DOHH2 (cell line): ENCODE measurements at regions not wholly inside any gene's neighbourhood (a gene's known extent, or its start where the extent isn't known, plus 50 kb on each side); places are given as distances from the start of the nearest gene placed in this dataset.

Experiments used
- EZH2phosphoT487 ChIP-seq: fragments of 200-600 bp; sonication (generic); IDR thresholded peaks from 2 replicates; pipeline ENCODE4 v1.6.1; 2017; ENCODE audit warnings: borderline replicate concordance, mild to moderate bottlenecking, antibody characterized with exemption, low read length, moderate library complexity, mixed read lengths
- TF ChIP-seq, protein P1 (sequence below): fragments of 200-600 bp; sonication (generic); IDR thresholded peaks from one replicate; pipeline ENCODE4 v1.5.1; 2014; ENCODE audit warnings: antibody characterized with exemption, mild to moderate bottlenecking, low read depth, low read length; ENCODE audit not compliant: poor library complexity, severe bottlenecking

DNA sequence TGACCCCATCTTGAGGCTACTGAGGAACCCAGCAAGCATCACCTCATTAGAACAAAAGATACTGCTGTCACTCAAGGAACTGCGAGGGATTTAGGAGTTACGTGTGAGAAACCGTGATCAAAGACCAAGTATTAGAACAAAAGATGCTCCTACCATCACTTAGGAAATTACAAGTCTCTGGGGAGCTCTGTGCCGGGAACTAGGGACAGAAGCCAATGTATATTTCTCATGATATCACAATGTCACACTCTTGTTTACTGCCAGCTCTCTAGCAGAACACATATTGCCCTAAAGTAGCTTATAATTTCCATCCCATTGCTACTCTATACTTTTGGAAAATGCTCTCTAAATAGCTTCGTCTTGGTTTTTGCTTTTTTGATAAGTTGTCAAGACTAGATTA lies 214.5 kb downstream of the HS3ST3A1 start:
- TF ChIP-seq, protein P1, sequence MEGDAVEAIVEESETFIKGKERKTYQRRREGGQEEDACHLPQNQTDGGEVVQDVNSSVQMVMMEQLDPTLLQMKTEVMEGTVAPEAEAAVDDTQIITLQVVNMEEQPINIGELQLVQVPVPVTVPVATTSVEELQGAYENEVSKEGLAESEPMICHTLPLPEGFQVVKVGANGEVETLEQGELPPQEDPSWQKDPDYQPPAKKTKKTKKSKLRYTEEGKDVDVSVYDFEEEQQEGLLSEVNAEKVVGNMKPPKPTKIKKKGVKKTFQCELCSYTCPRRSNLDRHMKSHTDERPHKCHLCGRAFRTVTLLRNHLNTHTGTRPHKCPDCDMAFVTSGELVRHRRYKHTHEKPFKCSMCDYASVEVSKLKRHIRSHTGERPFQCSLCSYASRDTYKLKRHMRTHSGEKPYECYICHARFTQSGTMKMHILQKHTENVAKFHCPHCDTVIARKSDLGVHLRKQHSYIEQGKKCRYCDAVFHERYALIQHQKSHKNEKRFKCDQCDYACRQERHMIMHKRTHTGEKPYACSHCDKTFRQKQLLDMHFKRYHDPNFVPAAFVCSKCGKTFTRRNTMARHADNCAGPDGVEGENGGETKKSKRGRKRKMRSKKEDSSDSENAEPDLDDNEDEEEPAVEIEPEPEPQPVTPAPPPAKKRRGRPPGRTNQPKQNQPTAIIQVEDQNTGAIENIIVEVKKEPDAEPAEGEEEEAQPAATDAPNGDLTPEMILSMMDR: no peak
- TF ChIP-seq EZH2phosphoT487: no peak
